Osteoblast (primary cell): ENCODE measurements at regions not wholly inside any gene's neighbourhood (a gene's known extent, or its start where the extent isn't known, plus 50 kb on each side); places are given as distances from the start of the nearest gene placed in this dataset.

Experiments
- DNase-seq: peaks from one replicate; pipeline ENCODE4 v3.0.0; 2011; ENCODE audit warnings: low spot score, mixed read lengths; ENCODE audit not compliant: insufficient read length; ENCODE audit errors: missing footprints
- H2AFZ ChIP-seq: 2 replicates; pipeline ENCODE4 v1.6.0; 2011; ENCODE audit warnings: mild to moderate bottlenecking, low read length
- H3K27ac ChIP-seq: 2 replicates; pipeline ENCODE4 v1.5.1; 2011; ENCODE audit warnings: mild to moderate bottlenecking, low read depth, low read length, moderate library complexity
- H3K27me3 ChIP-seq: 2 replicates; pipeline ENCODE4 v1.6.0; 2012; ENCODE audit warnings: mild to moderate bottlenecking, control low read depth, inconsistent platforms, low read length, moderate library complexity; ENCODE audit not compliant: insufficient read depth
- H3K36me3 ChIP-seq: 2 replicates; pipeline ENCODE4 v1.5.1; 2011; ENCODE audit warnings: mild to moderate bottlenecking, low read length, control low read depth, moderate library complexity; ENCODE audit not compliant: insufficient read depth
- H3K4me1 ChIP-seq: 2 replicates; pipeline ENCODE4 v1.5.1; 2011; ENCODE audit warnings: mild to moderate bottlenecking, low read length, control low read depth, moderate library complexity; ENCODE audit not compliant: insufficient read depth
- H3K4me2 ChIP-seq: 2 replicates; pipeline ENCODE4 v1.6.0; 2011; ENCODE audit warnings: mild to moderate bottlenecking, low read length; ENCODE audit not compliant: insufficient read depth
- H3K4me3 ChIP-seq: fragments of 200-600 bp; sonication (generic); 3 replicates; pipeline ENCODE4 v1.5.1; 2012; ENCODE audit warnings: mild to moderate bottlenecking, low read length, inconsistent platforms; ENCODE audit not compliant: insufficient read depth
- H3K79me2 ChIP-seq: 2 replicates; pipeline ENCODE4 v1.6.0; 2012; ENCODE audit warnings: mild to moderate bottlenecking, low read length, control low read depth, inconsistent platforms; ENCODE audit not compliant: insufficient read depth
- H3K9me3 ChIP-seq: 2 replicates; pipeline ENCODE4 v1.5.1; 2011; ENCODE audit warnings: low read depth, low read length, control low read depth
- H4K20me1 ChIP-seq: 2 replicates; pipeline ENCODE4 v1.6.0; 2012; ENCODE audit warnings: mild to moderate bottlenecking, low read length, control low read depth; ENCODE audit not compliant: insufficient read depth
- TF ChIP-seq, protein P1 (sequence below): IDR thresholded peaks from 2 replicates; pipeline ENCODE4 v1.5.1; 2011; ENCODE audit warnings: mild to moderate bottlenecking, low read depth, low read length, moderate library complexity; ENCODE audit errors: extremely low read depth

DNA sequence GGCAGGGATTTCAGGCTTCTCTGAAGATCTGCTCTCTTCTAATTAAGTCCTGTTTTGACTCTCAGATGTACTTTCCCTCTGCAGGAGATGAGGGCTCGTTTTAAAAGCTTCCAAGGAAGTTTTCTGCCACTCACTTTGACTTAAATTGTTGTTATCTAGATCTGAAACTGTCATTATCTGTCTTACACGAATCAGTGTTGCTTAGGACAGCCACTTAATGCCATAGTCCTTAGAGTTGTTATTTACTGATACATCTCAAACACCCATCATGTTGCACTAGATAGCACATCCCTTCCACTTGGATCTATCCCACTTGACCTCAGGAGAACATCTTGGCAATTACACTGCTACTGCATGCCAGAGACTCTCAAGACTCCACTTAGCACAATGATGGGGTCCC lies 86.9 kb upstream of the FAT3 start:
- Histone ChIP-seq H3K27ac (no peak overlapping the region), H3K79me2 (no peaks in the 10 kb centered on the region), H3K27me3 (no peaks in the 10 kb centered on the region), H3K36me3 (no peaks in the 10 kb centered on the region), H2AFZ (no peak overlapping the region), H3K4me3 (no peak overlapping the region), H3K4me2 (no peak overlapping the region), H4K20me1 (no peaks in the 10 kb centered on the region), H3K9me3 (no peaks in the 10 kb centered on the region), H3K4me1 (no peaks in the 10 kb centered on the region)
- TF ChIP-seq, protein P1, sequence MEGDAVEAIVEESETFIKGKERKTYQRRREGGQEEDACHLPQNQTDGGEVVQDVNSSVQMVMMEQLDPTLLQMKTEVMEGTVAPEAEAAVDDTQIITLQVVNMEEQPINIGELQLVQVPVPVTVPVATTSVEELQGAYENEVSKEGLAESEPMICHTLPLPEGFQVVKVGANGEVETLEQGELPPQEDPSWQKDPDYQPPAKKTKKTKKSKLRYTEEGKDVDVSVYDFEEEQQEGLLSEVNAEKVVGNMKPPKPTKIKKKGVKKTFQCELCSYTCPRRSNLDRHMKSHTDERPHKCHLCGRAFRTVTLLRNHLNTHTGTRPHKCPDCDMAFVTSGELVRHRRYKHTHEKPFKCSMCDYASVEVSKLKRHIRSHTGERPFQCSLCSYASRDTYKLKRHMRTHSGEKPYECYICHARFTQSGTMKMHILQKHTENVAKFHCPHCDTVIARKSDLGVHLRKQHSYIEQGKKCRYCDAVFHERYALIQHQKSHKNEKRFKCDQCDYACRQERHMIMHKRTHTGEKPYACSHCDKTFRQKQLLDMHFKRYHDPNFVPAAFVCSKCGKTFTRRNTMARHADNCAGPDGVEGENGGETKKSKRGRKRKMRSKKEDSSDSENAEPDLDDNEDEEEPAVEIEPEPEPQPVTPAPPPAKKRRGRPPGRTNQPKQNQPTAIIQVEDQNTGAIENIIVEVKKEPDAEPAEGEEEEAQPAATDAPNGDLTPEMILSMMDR: no peak
- no peak for DNase-seq

GRCh38 chr11:92136797-92137196 lies 87.8 kb upstream of the FAT3 start:
- Histone ChIP-seq H3K36me3 (no peaks in the 10 kb centered on the region), H4K20me1 (no peaks in the 10 kb centered on the region), H3K27me3 (no peaks in the 10 kb centered on the region), H3K4me2 (no peak overlapping the region), H2AFZ (no peak overlapping the region), H3K9me3 (no peaks in the 10 kb centered on the region), H3K79me2 (no peaks in the 10 kb centered on the region), H3K27ac (no peak overlapping the region), H3K4me3 (no peak overlapping the region), H3K4me1 (no peaks in the 10 kb centered on the region)
- TF ChIP-seq, protein P1: peak; percentile 18
- no peak for DNase-seq

DNA sequence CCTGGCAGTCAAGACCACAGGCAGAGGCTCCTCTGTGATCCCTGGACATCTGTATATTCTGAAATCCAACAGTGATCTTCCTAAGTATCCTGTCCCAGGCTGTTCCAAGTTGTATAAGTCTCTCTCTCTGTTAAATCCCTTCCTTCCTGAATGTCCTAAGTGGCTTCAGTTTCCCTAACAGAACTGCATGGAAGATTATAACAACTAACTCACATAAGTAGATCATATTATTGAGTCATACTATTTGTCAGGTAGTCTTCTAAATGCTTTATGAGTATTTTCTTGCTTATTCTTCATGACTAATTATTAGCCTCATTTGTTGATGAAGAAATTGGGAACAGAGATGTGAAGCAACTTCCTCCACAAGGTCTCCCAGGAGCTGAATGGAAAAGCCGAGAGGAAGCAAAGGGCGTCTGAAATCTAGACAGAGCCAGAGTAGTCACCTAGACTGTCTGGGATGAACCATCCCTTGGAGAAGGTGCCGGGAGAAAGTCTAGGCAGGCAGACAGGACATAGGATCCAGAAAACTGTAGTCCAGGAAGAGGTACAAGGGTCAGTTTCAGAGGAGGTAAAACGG lies 93.2 kb upstream of the FAT3 start:
- H4K20me1 ChIP-seq: no peaks in the 10 kb centered on the region
- TF ChIP-seq, protein P1: no peak

DNA sequence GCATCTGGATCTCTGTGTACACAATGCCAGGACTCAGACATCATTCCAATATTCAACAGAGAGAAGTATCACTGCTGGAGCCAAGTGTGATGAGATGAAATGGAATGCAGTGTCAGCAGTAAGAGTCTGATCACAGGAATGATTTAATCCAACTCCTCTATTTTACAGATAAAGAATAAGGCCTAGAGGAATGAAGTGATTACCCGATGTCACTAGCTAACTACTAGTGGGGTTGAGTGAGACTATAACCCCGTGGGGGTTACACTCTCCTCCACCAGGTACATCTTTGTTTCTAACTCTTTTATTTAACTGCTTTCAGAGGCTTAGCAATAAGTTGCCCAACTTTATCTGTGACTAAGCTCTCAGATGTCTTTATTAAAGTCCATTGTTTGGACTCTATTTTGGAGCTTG lies 94.2 kb upstream of the FAT3 start:
- TF ChIP-seq, protein P1: no peak

More for the DNA sequence above, 93.2 kb upstream of the FAT3 start:
- no peak overlapping the region for H3K27ac ChIP-seq
- H3K4me1 ChIP-seq: peaks cover 14% of the 10 kb centered on the region
- H2AFZ ChIP-seq: no peak overlapping the region
- no peaks in the 10 kb centered on the region for H3K79me2 ChIP-seq
- no peak for DNase-seq
- H3K36me3 ChIP-seq: no peaks in the 10 kb centered on the region
- no peaks in the 10 kb centered on the region for H3K27me3 ChIP-seq
- no peak overlapping the region for H3K4me3 ChIP-seq
- H3K9me3 ChIP-seq: no peaks in the 10 kb centered on the region
- no peak overlapping the region for H3K4me2 ChIP-seq

More for the DNA sequence above, 94.2 kb upstream of the FAT3 start:
- DNase-seq: no peak
- Histone ChIP-seq H3K4me3 (no peak overlapping the region), H3K79me2 (no peaks in the 10 kb centered on the region), H3K36me3 (no peaks in the 10 kb centered on the region), H3K27ac (no peak overlapping the region), H2AFZ (no peak overlapping the region), H4K20me1 (no peaks in the 10 kb centered on the region), H3K9me3 (no peaks in the 10 kb centered on the region), H3K4me2 (no peak overlapping the region), H3K4me1 (peaks cover 18% of the 10 kb centered on the region), H3K27me3 (no peaks in the 10 kb centered on the region)
